ENCODE measurements at regions not wholly inside any gene's neighbourhood (a gene's known extent, or its start where the extent isn't known, plus 50 kb on each side); places are given as distances from the start of the nearest gene placed in this dataset.

DNA sequence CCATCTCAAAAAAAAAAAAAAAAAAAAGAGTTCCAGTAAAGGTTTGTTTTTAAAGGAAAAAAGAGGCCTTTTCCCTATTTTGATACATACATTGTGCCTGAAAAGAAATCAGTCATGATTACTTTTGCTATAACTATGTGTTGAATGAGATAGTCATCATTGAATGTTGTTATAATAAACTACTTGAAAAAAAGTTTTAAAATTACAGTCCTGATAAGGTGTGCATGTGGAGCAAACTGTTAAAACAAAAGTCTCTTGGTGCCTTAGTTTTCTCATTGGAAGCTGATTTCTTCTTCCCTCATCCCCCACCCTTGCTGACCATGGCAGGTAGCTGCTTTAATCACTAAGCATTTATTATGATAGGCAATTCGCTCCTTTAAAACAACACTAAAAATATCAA is 172.3 kb upstream of the TBCA start:
- Mint-ChIP-seq H3K4me3 (no peak overlapping the region), H3K27me3 (ENCODE audit: low read depth in 3 of 3) (peaks cover 5 to 11% (median 7%) of the 10 kb centered on the region in 3 donors), H3K36me3 (no peaks in the 10 kb centered on the region), H3K4me1 (no peaks in the 10 kb centered on the region), H3K27ac (no peak overlapping the region), H3K9me3 (peaks cover 0 to 2% (median 0%) of the 10 kb centered on the region in 6 donors)
- no peak for DNase-seq

DNA sequence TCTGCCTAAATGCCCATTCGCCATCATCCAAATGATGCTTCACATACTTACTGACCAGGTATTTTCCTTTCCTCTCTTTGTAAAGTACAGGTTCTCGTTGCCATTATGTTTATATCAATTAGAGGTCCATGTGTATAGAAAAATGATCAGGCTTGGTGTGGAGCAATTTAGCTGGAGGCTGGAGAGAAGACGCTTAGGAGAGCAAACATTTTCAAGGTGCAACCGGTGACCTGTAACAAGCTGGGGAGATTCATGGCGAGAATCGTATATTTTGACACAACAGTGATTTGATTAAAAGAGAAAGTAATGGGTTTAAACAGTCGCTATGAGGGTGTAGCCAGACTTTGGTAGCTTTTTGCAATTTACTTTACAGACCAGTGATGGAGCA is 170.9 kb upstream of the TBCA start:
- DNase-seq: no peak
- Mint-ChIP-seq H3K27me3 (ENCODE audit: low read depth in 3 of 3) (peaks cover 5 to 10% (median 9%) of the 10 kb centered on the region in 3 donors), H3K9me3 (peaks cover 0 to 2% (median 0%) of the 10 kb centered on the region in 6 donors), H3K36me3 (no peaks in the 10 kb centered on the region), H3K4me3 (no peak overlapping the region), H3K27ac (no peak overlapping the region), H3K4me1 (no peaks in the 10 kb centered on the region)

DNA sequence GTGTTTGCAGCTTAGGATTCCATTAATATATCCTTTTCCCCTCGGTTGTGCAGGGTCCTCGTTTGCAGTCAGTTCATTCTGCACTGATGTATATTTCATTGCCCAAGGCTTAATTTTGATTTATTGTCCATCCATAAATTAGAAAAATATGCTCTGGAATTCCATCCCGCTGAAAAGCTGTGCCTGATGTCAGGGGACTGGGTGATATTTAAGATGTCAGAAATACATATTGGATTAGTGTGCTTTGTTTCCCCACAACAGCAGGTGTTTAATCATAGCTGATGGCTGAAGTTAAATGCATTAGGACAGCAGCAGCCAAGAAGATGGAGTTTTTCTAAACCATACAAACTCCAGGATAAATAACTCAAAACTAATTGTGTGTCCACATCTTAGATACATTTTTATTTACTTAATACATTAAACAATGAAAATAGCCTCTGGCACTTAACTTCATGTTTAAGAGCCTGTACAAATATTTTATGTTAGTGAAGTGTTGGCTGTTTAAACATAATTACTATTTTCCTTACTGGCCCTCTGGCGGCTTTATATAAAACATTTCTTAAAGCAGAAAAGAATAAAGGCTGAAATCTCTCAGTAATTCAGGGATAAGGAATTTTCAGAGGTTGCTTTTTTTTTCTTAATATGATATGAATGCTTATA is 170.4 kb upstream of the TBCA start:
- Mint-ChIP-seq H3K27me3 (ENCODE audit: low read depth in 3 of 3) (peaks cover 1 to 10% (median 9%) of the 10 kb centered on the region in 3 donors), H3K36me3 (no peaks in the 10 kb centered on the region), H3K4me1 (no peaks in the 10 kb centered on the region), H3K27ac (no peak overlapping the region), H3K9me3 (peaks cover 0 to 2% (median 0%) of the 10 kb centered on the region in 6 donors), H3K4me3 (no peak overlapping the region)
- no peak for DNase-seq

DNA sequence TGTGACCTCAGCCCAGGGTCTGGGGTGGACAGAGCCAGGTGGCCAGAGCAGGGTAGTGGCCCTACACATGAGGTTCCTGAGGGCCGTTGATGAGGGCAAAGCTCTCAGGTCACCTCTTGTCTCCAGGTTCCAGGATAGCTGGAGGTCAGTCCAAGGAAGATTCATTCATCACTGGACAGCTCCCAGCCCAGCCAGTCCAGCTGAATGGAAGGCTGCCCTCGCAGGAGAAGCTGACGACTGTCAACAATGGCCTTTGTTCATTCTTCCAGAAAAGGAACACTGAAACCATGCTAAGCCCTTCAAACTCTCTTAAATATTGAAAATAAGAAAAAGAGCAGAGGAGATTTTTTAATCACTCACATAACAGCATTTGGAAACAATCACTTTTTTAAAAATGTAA is 169.7 kb upstream of the TBCA start:
- DNase-seq: no peak
- Mint-ChIP-seq H3K4me1 (no peaks in the 10 kb centered on the region), H3K27me3 (ENCODE audit: low read depth in 3 of 3) (peaks cover 1 to 10% (median 7%) of the 10 kb centered on the region in 3 donors), H3K4me3 (no peak overlapping the region), H3K9me3 (peaks cover 0 to 5% (median 0%) of the 10 kb centered on the region in 6 donors), H3K36me3 (no peaks in the 10 kb centered on the region), H3K27ac (no peak overlapping the region)

DNA sequence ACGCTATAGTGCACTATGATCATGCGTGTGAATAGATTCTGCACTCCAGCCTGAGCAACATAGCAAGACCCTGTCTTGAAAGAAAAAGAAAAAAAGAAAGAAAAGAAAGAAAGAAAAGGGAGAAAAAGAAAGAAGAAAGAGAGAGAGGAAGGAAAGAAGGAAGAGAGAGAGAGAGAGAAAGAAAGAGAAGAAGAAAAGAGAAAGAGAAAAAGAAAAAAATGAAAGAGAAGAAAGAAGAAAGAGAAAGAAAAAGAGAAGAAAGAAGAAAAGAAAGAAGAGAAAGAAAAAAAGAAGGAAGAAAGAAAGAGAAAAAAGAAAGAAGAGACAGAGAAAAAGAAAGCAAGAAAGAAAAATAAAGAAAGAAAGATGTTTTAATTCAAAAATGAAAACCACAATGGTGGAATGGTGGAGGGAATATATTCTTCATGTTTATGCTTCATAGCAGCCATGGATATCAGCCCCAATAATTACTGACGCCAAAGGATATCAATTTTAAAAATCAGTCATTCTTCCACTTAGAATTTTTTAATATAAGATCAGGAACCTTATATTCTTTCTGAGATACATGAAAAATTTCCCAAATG is 168.7 kb upstream of the TBCA start:
- Mint-ChIP-seq H3K4me1 (no peaks in the 10 kb centered on the region), H3K4me3 (no peak overlapping the region), H3K27ac (no peak overlapping the region), H3K36me3 (peaks cover 0 to 3% (median 0%) of the 10 kb centered on the region in 3 donors), H3K27me3 (ENCODE audit: low read depth in 3 of 3) (peaks cover under 1 to 14% (median 7%) of the 10 kb centered on the region in 3 donors), H3K9me3 (peaks cover 0 to 5% (median under 1%) of the 10 kb centered on the region in 6 donors)
- no peak for DNase-seq

DNA sequence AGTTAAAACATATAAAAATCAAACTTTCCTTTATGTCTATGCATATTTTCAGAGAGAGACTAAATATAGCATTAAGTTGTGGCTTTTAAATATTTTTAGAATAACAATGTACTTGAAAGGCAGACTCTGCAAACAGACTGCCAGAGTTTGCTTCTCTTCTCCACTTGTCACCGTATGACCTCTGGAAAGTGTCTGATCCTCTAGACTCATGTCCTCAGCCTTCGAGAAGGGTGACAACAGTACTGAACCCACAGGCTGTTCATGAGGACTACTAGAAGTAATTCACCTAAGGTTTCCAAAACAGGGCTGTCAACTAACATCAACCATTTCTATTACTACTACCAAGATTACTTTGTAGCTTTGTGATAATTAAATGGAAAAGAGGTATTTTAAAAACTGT is 167.7 kb upstream of the TBCA start:
- Mint-ChIP-seq H3K4me1 (no peaks in the 10 kb centered on the region), H3K4me3 (no peak overlapping the region), H3K27me3 (ENCODE audit: low read depth in 3 of 3) (peaks cover 0 to 13% (median 4%) of the 10 kb centered on the region in 3 donors), H3K9me3 (peaks cover 0 to 5% (median under 1%) of the 10 kb centered on the region in 6 donors), H3K27ac (no peak overlapping the region), H3K36me3 (peaks cover 0 to 3% (median 0%) of the 10 kb centered on the region in 3 donors)
- no peak for DNase-seq

DNA sequence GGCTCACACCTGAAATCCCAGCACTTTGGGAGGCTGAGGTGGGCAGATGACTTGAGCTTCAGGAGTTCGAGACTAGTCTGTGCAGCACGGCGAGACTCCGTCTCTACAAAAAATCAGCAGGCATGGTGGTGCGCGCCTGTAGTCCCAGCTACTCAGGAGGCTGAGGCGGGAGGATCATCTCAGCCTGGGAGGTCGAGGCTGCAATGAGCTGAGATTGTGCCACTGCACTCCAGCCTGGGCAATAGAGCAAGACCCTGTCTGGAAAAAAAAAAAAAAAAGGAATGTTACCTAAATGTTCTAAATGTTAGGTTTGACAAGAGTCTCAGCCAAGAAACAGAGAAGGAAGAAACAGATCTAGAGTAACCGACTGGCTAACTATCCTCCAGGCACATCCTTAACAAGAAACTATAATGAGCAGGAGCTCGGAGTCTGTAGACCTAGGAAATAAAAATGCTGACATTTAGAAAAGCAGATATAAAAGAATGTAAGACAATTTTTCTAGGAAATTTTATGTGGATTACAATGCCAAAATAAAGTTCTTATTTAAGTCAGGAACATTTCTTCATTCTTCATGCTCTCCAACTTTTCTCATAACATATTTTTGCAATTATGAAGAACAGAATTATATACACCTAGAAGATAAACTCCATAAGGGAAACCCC is 166.6 kb upstream of the TBCA start:
- Mint-ChIP-seq H3K9me3 (peaks cover 0 to 5% (median 0%) of the 10 kb centered on the region in 6 donors), H3K4me3 (no peak overlapping the region), H3K4me1 (no peaks in the 10 kb centered on the region), H3K27ac (no peak overlapping the region), H3K36me3 (peaks cover 0 to 3% (median 0%) of the 10 kb centered on the region in 3 donors), H3K27me3 (ENCODE audit: low read depth in 3 of 3) (peaks cover 1 to 13% (median 4%) of the 10 kb centered on the region in 3 donors)
- DNase-seq: no peak

DNA sequence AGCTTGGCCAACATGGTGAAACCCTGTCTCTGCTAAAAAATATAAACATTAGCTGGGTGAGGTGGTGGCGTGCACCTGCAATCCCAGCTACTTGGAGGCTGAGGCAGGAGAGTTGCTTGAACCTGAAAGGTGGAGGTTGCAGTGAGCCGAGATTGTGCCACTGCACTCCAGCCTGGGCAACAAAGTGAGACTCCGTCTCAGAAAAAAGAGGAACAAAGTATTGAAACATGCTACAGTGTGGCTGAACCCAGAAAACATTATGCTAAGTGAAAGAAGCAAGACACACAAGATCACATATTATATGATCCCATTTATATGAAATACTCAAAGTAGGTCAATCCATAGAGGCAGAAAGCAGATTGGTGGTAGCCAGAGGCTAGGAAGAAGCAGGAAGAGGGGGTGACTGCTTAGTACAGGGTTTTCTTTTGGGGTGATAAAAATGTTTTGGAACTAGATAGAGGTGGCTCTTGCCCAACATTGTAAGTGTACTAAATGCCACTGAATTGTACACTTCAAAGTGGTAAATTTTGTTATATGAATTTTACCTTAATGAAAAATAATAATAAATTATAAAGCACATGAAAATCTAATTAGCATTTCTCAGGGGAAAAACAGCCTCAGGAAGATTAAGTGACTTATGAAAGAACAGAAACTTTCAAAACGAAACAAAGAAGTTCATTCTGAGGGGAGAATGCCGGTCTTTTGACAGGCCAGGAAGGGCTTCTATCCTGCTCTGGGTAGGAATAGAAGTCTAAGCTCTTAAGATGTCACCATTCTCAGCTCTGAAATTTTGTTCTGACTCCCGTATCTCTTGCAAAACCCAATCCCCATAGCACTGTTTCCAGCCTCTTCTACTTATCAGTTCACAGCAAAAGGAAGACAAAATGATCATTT is 161.1 kb upstream of the TBCA start:
- H3K4me3 Mint-ChIP-seq: peak overlapping the region in 1 of 5 donors; percentile 12

DNA sequence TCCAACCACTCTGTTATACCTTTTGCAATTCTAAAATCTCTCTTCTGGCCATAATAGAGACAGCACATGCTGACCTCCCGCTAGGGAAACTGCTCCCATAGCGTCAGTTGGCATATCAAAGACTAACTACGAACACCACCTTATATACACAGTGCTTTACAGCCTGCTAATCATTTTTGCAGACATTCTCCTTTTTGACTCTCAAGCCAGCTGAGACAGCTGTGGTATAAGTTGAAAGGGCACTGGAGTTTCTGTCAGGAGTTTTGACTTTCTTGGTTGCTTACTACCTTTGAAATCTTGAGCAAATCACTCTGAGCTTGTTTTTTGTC is 160.2 kb upstream of the TBCA start:
- Mint-ChIP-seq H3K4me1 (peaks cover 6 to 9% of the 10 kb centered on the region in 2 donors), H3K9me3 (peaks cover 0 to 2% (median 0%) of the 10 kb centered on the region in 6 donors), H3K27me3 (ENCODE audit: low read depth in 3 of 3) (peaks cover 3 to 19% (median 5%) of the 10 kb centered on the region in 3 donors), H3K4me3 (no peak overlapping the region), H3K36me3 (peaks cover 0 to 3% (median 0%) of the 10 kb centered on the region in 3 donors), H3K27ac (no peak overlapping the region)
- DNase-seq: no peak

More for the DNA sequence above, 161.1 kb upstream of the TBCA start:
- Mint-ChIP-seq H3K9me3 (peaks cover 0 to 5% (median 0%) of the 10 kb centered on the region in 6 donors), H3K4me1 (peaks cover 6 to 9% of the 10 kb centered on the region in 2 donors), H3K36me3 (peaks cover 0 to 3% (median 0%) of the 10 kb centered on the region in 3 donors), H3K27ac (no peak overlapping the region), H3K27me3 (ENCODE audit: low read depth in 3 of 3) (peaks cover 0 to 19% (median 5%) of the 10 kb centered on the region in 3 donors)
- DNase-seq: no peak

DNA sequence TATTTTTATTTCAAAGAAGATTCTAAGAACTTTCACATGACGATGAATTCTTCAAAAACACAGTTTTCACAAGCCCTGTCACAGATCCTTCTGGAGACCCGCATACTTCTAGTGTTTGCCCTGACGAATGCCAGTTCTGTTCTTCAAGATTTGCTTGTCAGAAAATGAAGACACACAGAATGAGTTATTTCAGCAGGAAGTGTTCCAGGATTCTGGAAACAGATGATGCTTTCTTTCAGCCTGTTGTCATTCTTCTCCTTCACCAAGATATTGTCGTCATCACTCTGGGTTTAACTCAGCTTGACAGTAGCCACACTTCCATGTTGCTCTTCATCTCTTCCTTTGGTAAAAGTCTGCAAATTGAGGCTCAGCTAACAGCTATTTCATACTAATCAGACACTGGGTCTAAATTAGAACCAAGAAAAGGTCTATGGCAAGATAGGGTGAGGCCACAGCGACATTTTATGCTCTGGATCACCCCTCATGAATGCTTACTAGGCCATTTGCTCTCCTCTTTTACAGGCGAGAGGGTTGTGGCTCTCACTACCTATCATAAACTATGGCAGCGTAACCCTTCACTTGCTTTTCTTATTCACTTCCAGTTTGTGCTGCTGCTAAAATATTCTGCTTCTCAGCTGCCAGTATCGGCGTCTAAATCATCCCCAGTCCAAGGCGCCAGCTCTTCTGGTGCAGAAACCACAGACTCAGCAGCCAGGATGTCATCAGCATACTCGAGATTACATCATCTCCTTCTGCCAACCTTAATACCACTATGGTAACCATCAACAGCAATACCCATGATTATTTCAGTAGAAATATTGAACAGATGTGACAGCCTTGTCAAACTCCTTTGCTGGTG is 159.6 kb upstream of the TBCA start:
- Mint-ChIP-seq H3K4me1 (peaks cover 6 to 9% of the 10 kb centered on the region in 2 donors), H3K27ac (no peak overlapping the region), H3K27me3 (ENCODE audit: low read depth in 3 of 3) (peaks cover 3 to 18% (median 5%) of the 10 kb centered on the region in 3 donors), H3K36me3 (peaks cover 0 to 3% (median 0%) of the 10 kb centered on the region in 3 donors), H3K4me3 (peak overlapping the region in 1 of 5 donors; percentile 21), H3K9me3 (peaks cover 0 to 2% (median 0%) of the 10 kb centered on the region in 6 donors)
- no peak for DNase-seq

DNA sequence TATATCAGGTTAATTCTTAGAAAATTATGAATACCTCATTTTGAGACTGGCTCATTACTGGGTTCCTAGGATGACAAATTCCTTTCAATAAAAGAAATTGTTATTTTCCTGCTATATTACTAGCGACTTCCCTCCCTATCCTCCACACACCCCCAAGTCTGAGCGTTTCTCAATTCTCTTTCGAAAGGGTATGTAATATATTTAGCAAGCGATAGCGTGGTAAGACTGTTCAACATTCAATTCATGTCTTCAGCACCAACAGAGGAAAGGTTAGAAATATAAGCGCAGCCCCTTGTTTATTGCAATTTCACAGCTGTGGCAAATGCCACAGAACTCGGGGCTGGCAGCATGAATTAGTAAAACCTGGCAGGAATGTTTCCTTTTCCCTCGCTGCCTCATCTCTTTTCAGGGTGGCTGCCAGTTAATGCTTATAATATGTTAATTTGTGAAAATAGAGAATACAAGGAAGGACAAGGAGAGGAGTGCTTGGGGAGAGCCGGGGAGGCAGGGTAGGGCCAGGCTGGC is 152.7 kb upstream of the TBCA start:
- DNase-seq: no peak
- Mint-ChIP-seq H3K36me3 (no peaks in the 10 kb centered on the region), H3K4me3 (no peak overlapping the region), H3K27me3 (ENCODE audit: low read depth in 3 of 3) (peaks cover 5 to 19% (median 8%) of the 10 kb centered on the region in 3 donors), H3K9me3 (peaks cover 0 to 1% (median 0%) of the 10 kb centered on the region in 6 donors), H3K4me1 (no peaks in the 10 kb centered on the region), H3K27ac (no peak overlapping the region)

DNA sequence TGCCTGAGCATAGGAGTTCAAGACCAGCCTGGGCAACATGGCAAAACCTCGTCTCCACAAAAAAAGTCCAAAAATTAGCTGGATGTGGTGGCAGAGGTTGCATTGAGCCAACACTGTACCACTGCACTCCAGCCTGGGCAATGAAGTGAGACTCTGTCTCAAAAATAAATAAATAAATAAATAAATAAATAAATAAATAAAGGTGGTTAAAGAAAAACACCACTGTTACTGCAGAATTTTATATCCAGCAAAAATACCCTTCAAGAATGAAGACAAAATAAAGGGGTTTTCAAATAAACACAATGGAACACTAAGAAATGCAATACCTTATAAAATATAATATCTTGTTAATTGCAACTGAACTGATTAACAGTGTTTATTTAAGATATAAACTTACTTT is 150.2 kb upstream of the TBCA start:
- Mint-ChIP-seq H3K27me3 (ENCODE audit: low read depth in 3 of 3) (peaks cover 5 to 16% (median 6%) of the 10 kb centered on the region in 3 donors), H3K9me3 (peaks cover 0 to 1% (median 0%) of the 10 kb centered on the region in 6 donors), H3K4me3 (no peak overlapping the region), H3K4me1 (no peaks in the 10 kb centered on the region), H3K36me3 (no peaks in the 10 kb centered on the region), H3K27ac (no peak overlapping the region)
- no peak for DNase-seq
